ENCODE measurements at regions not wholly inside any gene's neighbourhood (a gene's known extent, or its start where the extent isn't known, plus 50 kb on each side); places are given as distances from the start of the nearest gene placed in this dataset.

DNA sequence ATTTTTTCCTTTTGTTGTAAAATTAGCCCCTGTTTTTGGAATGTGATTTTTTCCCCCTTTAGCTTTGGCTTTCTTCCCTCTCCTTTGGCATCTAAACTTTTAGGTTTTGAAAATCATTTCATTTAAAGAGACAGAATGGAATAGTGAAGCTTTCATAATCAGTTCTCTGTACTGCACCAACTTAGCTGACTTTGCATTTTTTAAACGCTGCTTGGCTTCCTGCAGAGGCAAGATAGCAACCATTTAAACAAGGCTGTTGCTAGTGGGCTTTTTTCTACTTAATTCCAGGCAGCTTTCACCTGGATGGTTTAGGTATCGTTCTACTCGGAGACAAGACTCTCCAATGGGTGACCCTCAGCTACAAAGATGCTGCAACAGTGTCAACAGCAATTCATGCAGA, 267.9 kb upstream of the PKDCC start:
- Histone ChIP-seq H3K9me3 (replicated peaks; ENCODE audit: control insufficient read depth, insufficient read depth, low read length) (no peaks in the 10 kb centered on the region), H2AFZ (ENCODE audit: control insufficient read depth, low read depth, low read length) (no peak overlapping the region), H3K36me3 (ENCODE audit: control insufficient read depth in 2 of 2, insufficient read depth in 2 of 2, low read length in 1 of 2) (no peaks in the 10 kb centered on the region), H3K79me2 (ENCODE audit: control insufficient read depth, insufficient read depth, low read length) (no peaks in the 10 kb centered on the region), H3K4me3 (no peak overlapping the region), H3K9ac (ENCODE audit: control insufficient read depth, insufficient read depth, low read length) (no peak overlapping the region), H4K20me1 (ENCODE audit: control insufficient read depth, insufficient read depth) (no peaks in the 10 kb centered on the region), H3K4me1 (ENCODE audit: control insufficient read depth, insufficient read depth, low read length) (no peaks in the 10 kb centered on the region), H3K4me2 (ENCODE audit: control insufficient read depth, insufficient read depth) (no peak overlapping the region), H3K27me3 (replicated peaks in 1 of 2; ENCODE audit: control insufficient read depth in 2 of 2, insufficient read depth in 2 of 2, low read length in 1 of 2) (no peaks in the 10 kb centered on the region; a peak in 2 of 4 replicates), H3K27ac (ENCODE audit: control insufficient read depth, insufficient read depth) (no peak overlapping the region)
- BruUV-seq (replicated peaks) = no TSS peak
- FAIRE-seq = no peak
- WGBS (ENCODE audit: insufficient coverage, insufficient replicate concordance, low lambda C conversion rate, missing lambda C conversion rate) = 25% methylated on average over 3 of the region's 3 CpGs
- no peak for DNase-seq (ENCODE audit: low read depth, low spot score)
- ChIA-PET SMC1A (ENCODE audit: uncharacterized antibody, unreplicated experiment) (interaction anchor here (1.3 to 1.5 kb wide), 2 partner anchors 14 to 1356 kb away, joined by 3 to 4 read pairs; no protein-coding TSS in a partner anchor), CTCF (interaction anchor here (0.6 to 2.4 kb wide), 6 partner anchors 10 to 365 kb away, joined by 3 to 9 read pairs (median 4); no protein-coding TSS in a partner anchor), RAD21 (ENCODE audit: unreplicated experiment) (no interaction called here), POLR2A (no interaction called here)
- intact Hi-C loops (cut with micrococcal nuclease; ENCODE audit: unreplicated experiment) = loop anchor here (5.0 to 10.0 kb wide), 2 partner anchors 78 to 1865 kb away; no protein-coding TSS in a partner anchor
- ATAC-seq = no peak
- TF ChIP-seq ZNF622 (IDR thresholded peaks at IDR 0.05) = no peak
- in situ Hi-C loops (cut with MboI) = loop anchor here (5.0 to 10.0 kb wide), 2 partner anchors 368 to 1865 kb away; no protein-coding TSS in a partner anchor

DNA sequence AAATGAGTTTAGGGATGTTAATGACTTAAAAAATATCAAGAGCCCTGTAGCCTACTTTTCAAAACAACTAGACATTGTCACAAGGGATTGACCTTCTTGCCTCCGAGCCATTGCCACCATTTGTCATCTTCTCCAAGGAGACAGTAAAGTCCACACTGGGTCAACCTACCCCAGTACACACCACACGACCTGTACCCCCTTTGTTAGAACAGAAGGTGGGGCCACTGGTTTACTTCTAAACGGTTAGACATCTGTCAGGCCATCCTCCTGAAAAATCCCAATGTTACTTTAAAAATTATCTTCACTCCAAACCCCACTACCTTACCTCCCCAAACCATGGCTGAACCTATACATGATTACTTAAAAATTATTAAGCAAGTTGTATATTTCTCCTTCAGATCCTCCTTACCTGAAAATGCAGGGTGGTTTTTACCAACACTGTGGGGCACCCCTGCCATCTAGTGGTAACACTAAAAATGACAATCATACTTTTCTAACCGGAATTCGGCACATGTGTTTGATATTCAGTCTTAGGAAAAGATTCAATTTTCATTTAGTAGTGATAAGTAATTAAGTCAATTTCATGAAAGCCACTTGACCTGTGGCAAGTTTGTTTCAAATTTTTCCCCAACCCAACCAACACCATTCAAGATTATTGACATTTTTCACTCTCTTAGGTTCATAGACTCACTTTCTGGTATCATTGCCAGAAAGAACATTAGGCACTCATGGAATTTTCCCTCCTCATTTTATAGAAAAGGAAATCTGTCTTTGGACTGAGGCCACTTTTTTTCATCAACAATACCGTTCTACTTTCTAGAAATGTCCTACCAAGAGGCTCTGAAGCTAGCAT, 265.3 kb upstream of the PKDCC start:
- ChIA-PET CTCF (interaction anchor here (1.2 to 1.6 kb wide), 4 partner anchors 8 to 369 kb away, joined by 4 to 7 read pairs (median 6); no protein-coding TSS in a partner anchor), POLR2A (no interaction called here), SMC1A (ENCODE audit: uncharacterized antibody, unreplicated experiment) (interaction anchor here (1.2 kb wide), 1 partner anchor 1869 kb away, joined by 3 read pairs; no protein-coding TSS in a partner anchor), RAD21 (ENCODE audit: unreplicated experiment) (interaction anchor here (1.6 kb wide), 1 partner anchor 368 kb away, joined by 5 read pairs; no protein-coding TSS in a partner anchor)
- Histone ChIP-seq H4K20me1 (ENCODE audit: control insufficient read depth, insufficient read depth) (no peaks in the 10 kb centered on the region), H3K9me3 (replicated peaks; ENCODE audit: control insufficient read depth, insufficient read depth, low read length) (no peaks in the 10 kb centered on the region), H3K27me3 (replicated peaks in 1 of 2; ENCODE audit: control insufficient read depth in 2 of 2, insufficient read depth in 2 of 2, low read length in 1 of 2) (no peaks in the 10 kb centered on the region), H2AFZ (ENCODE audit: control insufficient read depth, low read depth, low read length) (no peak overlapping the region), H3K4me1 (ENCODE audit: control insufficient read depth, insufficient read depth, low read length) (no peaks in the 10 kb centered on the region), H3K4me2 (ENCODE audit: control insufficient read depth, insufficient read depth) (no peak overlapping the region), H3K27ac (ENCODE audit: control insufficient read depth, insufficient read depth) (no peak overlapping the region), H3K4me3 (no peak overlapping the region), H3K9ac (ENCODE audit: control insufficient read depth, insufficient read depth, low read length) (no peak overlapping the region), H3K36me3 (ENCODE audit: control insufficient read depth in 2 of 2, insufficient read depth in 2 of 2, low read length in 1 of 2) (no peaks in the 10 kb centered on the region), H3K79me2 (ENCODE audit: control insufficient read depth, insufficient read depth, low read length) (no peaks in the 10 kb centered on the region)
- in situ Hi-C loops (cut with MboI) (loop anchor here (5.0 to 10.0 kb wide), 2 partner anchors 370 to 1868 kb away; no protein-coding TSS in a partner anchor), intact Hi-C loops (cut with micrococcal nuclease; ENCODE audit: unreplicated experiment) (loop anchor here (1.0 to 10.0 kb wide), 3 partner anchors 80 to 1868 kb away; no protein-coding TSS in a partner anchor)
- FAIRE-seq (peak; percentile 89), ATAC-seq (peak; percentile 71), DNase-seq (ENCODE audit: low read depth, low spot score) (peak; percentile 15)
- 0% methylated on average over 6 of the region's 6 CpGs for WGBS (ENCODE audit: insufficient coverage, insufficient replicate concordance, low lambda C conversion rate, missing lambda C conversion rate)
- no TSS peak for BruUV-seq (replicated peaks)
- peak; percentile 95 for TF ChIP-seq RAD21 (IDR thresholded peaks at IDR 0.05; ENCODE audit: insufficient read depth, low read depth, low read length)
- TF ChIP-seq CTCF (IDR thresholded peaks at IDR 0.05 in 2 of 3, conservative IDR thresholded peaks at IDR 0.05 in 1 of 3; ENCODE audit: control insufficient read depth in 2 of 3, extremely low read depth in 1 of 3, insufficient read depth in 1 of 3, low read depth in 3 of 3, low read length in 3 of 3) = peak; percentile 74 to 87 (median 76)
- peak; percentile 85; the same call in 1 of the 2 replicates for TF ChIP-seq SMC3 (IDR thresholded peaks at IDR 0.05; ENCODE audit: borderline replicate concordance, low read length)
- TF ChIP-seq ZNF622 (IDR thresholded peaks at IDR 0.05) = no peak
- no peak for TF ChIP-seq CBX3 (IDR thresholded peaks at IDR 0.05; ENCODE audit: borderline replicate concordance, low read depth)
- TF ChIP-seq, protein P1, sequence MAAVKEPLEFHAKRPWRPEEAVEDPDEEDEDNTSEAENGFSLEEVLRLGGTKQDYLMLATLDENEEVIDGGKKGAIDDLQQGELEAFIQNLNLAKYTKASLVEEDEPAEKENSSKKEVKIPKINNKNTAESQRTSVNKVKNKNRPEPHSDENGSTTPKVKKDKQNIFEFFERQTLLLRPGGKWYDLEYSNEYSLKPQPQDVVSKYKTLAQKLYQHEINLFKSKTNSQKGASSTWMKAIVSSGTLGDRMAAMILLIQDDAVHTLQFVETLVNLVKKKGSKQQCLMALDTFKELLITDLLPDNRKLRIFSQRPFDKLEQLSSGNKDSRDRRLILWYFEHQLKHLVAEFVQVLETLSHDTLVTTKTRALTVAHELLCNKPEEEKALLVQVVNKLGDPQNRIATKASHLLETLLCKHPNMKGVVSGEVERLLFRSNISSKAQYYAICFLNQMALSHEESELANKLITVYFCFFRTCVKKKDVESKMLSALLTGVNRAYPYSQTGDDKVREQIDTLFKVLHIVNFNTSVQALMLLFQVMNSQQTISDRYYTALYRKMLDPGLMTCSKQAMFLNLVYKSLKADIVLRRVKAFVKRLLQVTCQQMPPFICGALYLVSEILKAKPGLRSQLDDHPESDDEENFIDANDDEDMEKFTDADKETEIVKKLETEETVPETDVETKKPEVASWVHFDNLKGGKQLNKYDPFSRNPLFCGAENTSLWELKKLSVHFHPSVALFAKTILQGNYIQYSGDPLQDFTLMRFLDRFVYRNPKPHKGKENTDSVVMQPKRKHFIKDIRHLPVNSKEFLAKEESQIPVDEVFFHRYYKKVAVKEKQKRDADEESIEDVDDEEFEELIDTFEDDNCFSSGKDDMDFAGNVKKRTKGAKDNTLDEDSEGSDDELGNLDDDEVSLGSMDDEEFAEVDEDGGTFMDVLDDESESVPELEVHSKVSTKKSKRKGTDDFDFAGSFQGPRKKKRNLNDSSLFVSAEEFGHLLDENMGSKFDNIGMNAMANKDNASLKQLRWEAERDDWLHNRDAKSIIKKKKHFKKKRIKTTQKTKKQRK (IDR thresholded peaks at IDR 0.05; ENCODE audit: low read depth, low read length) = no peak
- TF ChIP-seq IRF5 (IDR thresholded peaks at IDR 0.05; ENCODE audit: borderline replicate concordance) = no peak

Measured in GM12878 (cell line).